Esophagus squamous epithelium (tissue), 4 donors: ENCODE measurements at regions not wholly inside any gene's neighbourhood (a gene's known extent, or its start where the extent isn't known, plus 50 kb on each side); places are given as distances from the start of the nearest gene placed in this dataset.

Source experiments
- CTCF ChIP-seq, 6 experiments: fragments of 450-650 bp in 4 of 6; fragments of 200-600 bp in 2 of 6; sonication (generic) in 2 of 6; IDR thresholded peaks; one replicate each; pipeline ENCODE4 v1.5.1; 2016 to 2019; ENCODE audit warnings: antibody characterized with exemption in 6 of 6, mild to moderate bottlenecking in 4 of 6, moderate library complexity in 4 of 6
- POLR2A ChIP-seq, 4 donors: fragments of 450-650 bp; IDR thresholded peaks; one replicate each; pipeline ENCODE4 v1.6.1; 2017; ENCODE audit warnings: antibody characterized with exemption in 4 of 4, mild to moderate bottlenecking in 4 of 4, moderate library complexity in 3 of 4

GRCh38 chr6:67016921-67017460 is 1310.0 kb upstream of the EYS start:
- no peak for TF ChIP-seq POLR2A (IDR thresholded peaks at IDR 0.05)
- no peak for TF ChIP-seq CTCF (IDR thresholded peaks at IDR 0.05)
